ENCODE measurements at regions not wholly inside any gene's neighbourhood (a gene's known extent, or its start where the extent isn't known, plus 50 kb on each side); places are given as distances from the start of the nearest gene placed in this dataset.

DNA sequence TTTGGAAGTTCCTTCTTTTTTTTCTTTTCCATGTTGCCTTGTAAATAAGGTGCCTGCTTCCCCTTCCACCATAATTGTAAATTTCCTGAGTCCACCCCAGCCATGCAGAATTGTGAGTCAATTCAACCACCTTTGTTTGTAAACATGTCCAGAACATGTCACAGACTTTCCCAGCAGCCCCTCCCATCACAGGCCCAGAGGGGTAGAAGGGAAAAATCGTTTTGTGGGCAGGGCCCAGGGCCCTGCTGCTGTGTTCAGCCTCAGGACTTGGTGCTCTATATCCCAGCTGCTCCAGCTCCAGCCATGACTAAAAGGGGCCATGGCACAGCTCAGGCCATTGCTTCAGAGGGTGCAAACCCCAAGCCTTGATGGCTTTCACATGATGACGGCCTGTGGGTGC lies 384.6 kb upstream of the NCAM2 start:
- H3K27ac Mint-ChIP-seq: no peak overlapping the region
- H3K4me3 Mint-ChIP-seq: no peak overlapping the region
- H3K36me3 Mint-ChIP-seq (ENCODE audit: low read depth): peaks cover 5% of the 10 kb centered on the region; the same call in 1 of the 2 replicates
- no peaks in the 10 kb centered on the region for H3K27me3 Mint-ChIP-seq (ENCODE audit: insufficient read depth)
- TF ChIP-seq, protein P1, sequence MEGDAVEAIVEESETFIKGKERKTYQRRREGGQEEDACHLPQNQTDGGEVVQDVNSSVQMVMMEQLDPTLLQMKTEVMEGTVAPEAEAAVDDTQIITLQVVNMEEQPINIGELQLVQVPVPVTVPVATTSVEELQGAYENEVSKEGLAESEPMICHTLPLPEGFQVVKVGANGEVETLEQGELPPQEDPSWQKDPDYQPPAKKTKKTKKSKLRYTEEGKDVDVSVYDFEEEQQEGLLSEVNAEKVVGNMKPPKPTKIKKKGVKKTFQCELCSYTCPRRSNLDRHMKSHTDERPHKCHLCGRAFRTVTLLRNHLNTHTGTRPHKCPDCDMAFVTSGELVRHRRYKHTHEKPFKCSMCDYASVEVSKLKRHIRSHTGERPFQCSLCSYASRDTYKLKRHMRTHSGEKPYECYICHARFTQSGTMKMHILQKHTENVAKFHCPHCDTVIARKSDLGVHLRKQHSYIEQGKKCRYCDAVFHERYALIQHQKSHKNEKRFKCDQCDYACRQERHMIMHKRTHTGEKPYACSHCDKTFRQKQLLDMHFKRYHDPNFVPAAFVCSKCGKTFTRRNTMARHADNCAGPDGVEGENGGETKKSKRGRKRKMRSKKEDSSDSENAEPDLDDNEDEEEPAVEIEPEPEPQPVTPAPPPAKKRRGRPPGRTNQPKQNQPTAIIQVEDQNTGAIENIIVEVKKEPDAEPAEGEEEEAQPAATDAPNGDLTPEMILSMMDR (IDR thresholded peaks at IDR 0.05): no peak
- no peaks in the 10 kb centered on the region for H3K4me1 Mint-ChIP-seq (ENCODE audit: low read depth)
- no peak for DNase-seq
- H3K9me3 Mint-ChIP-seq: peaks cover 48% of the 10 kb centered on the region

DNA sequence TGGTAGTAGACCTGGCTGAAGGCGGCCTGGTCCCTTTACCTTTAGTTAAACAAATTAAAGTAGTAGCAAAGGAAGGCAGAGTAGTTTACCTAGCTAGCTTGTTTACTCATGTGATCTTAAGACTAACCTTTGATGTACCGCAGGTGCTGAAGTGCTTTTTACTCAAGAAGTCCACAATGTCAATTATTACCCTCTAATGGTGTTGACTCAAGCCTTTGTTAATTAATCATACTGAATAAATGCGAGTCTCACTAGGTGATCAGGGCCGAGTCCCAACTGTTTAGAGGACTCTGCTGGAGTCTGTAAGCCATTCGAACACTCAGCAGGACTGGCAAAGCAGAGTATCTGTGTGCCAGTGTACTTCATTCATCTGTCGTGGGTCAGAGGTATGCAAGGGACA lies 381.1 kb upstream of the NCAM2 start:
- no peak overlapping the region for H3K27ac Mint-ChIP-seq
- peaks cover 34% of the 10 kb centered on the region for H3K9me3 Mint-ChIP-seq
- H3K27me3 Mint-ChIP-seq (ENCODE audit: insufficient read depth): no peaks in the 10 kb centered on the region
- H3K36me3 Mint-ChIP-seq (ENCODE audit: low read depth): peaks cover 8% of the 10 kb centered on the region; the same call in 1 of the 2 replicates
- no peak for DNase-seq
- H3K4me1 Mint-ChIP-seq (ENCODE audit: low read depth): no peaks in the 10 kb centered on the region
- H3K4me3 Mint-ChIP-seq: no peak overlapping the region
- TF ChIP-seq, protein P1 (IDR thresholded peaks at IDR 0.05): no peak

DNA sequence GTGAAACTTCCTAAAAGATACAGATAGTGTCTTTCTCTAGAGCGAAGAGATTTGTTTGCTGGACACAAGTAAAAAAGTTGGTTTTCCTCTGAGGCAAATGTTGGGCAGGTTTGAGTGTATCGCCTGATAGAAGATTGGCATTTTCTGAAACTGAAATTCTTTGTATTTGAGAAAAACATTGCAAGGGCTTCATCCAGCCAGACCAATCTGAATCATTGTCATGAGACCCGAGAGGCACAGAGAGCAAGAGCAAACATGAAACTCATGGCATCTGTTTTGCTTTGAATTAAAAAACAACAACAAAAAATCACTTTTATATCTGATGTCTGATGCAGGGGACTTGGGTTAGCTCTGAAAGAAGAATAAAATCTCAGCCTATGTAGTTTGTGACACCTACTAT lies 379.3 kb upstream of the NCAM2 start:
- Mint-ChIP-seq H3K36me3 (ENCODE audit: low read depth) (peaks cover 8% of the 10 kb centered on the region; the same call in 1 of the 2 replicates), H3K4me1 (ENCODE audit: low read depth) (no peaks in the 10 kb centered on the region), H3K27me3 (ENCODE audit: insufficient read depth) (no peaks in the 10 kb centered on the region), H3K9me3 (peaks cover 41% of the 10 kb centered on the region), H3K27ac (no peak overlapping the region), H3K4me3 (no peak overlapping the region)
- TF ChIP-seq, protein P1 (IDR thresholded peaks at IDR 0.05): no peak
- no peak for DNase-seq

DNA sequence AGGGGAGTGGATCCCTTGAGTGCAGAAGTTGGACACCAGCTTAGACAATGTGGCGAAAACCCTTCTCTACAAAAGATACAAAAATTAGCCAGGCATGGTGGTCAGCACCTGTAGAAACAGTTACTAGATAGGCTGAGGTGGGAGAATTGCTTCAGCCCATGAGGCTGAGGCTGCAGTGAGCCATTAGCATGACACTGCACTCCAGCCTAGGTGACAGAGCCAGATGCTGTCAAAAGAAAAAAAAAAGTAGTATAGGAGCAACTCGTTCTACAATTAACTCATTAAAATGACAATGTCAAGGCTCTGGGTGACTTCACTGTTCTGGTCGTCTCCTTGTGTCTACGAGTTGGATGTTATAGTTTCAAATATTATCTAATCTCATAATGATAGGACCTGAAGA lies 370.6 kb upstream of the NCAM2 start:
- TF ChIP-seq, protein P1 (IDR thresholded peaks at IDR 0.05): no peak
- peaks cover 53% of the 10 kb centered on the region for H3K9me3 Mint-ChIP-seq
- H3K4me3 Mint-ChIP-seq: no peak overlapping the region
- H3K27me3 Mint-ChIP-seq (ENCODE audit: insufficient read depth): no peaks in the 10 kb centered on the region
- no peak overlapping the region for H3K27ac Mint-ChIP-seq
- no peak for DNase-seq
- H3K4me1 Mint-ChIP-seq (ENCODE audit: low read depth): no peaks in the 10 kb centered on the region
- H3K36me3 Mint-ChIP-seq (ENCODE audit: low read depth): no peaks in the 10 kb centered on the region

DNA sequence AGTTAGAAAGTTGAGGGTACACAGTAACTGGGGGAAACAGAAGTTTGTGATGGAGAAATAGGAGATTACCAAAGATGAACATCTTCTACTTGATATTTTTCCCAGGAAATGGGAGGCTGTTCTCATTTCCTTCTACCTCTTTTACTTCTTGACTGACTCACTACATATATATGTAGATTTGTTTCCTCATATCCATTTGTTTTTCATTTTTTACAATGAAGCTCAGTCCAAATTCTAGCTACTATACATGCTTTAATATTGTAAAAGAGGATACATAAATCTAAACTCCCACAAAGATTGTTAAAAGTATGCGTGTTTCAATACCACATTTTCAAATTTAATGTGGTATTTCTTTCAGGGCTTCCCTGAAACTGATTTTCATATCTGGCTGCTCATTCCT lies 366.6 kb upstream of the NCAM2 start:
- H3K4me1 Mint-ChIP-seq (ENCODE audit: low read depth): no peaks in the 10 kb centered on the region
- H3K27ac Mint-ChIP-seq: no peak overlapping the region
- no peak for DNase-seq
- 0 out of 2 replicates have a peak, but pooled peaks cover 4% of the 10 kb centered on the region for H3K36me3 Mint-ChIP-seq (ENCODE audit: low read depth)
- no peak overlapping the region for H3K4me3 Mint-ChIP-seq
- peaks cover 57% of the 10 kb centered on the region for H3K9me3 Mint-ChIP-seq
- H3K27me3 Mint-ChIP-seq (ENCODE audit: insufficient read depth): no peaks in the 10 kb centered on the region; the same call in 1 of the 2 replicates
- TF ChIP-seq, protein P1 (IDR thresholded peaks at IDR 0.05): no peak

DNA sequence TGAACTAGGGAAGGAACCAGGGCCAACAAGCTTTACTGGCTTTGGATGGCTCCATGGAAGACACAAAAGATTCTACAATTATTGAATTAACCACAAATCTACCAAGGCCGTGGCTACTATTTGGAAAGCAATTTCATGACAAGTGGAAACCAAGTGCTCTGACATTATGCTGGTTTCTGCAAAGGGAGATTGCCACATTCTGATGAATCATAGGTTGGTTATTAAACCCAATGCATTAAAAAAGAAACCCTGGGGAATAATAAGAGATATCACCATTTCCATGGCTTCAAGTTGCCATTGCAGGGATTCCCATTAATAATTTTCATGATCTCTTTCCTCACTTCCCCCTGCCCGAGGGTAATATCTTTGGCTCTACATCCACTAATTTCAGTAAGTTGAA lies 359.2 kb upstream of the NCAM2 start:
- TF ChIP-seq, protein P1 (IDR thresholded peaks at IDR 0.05): no peak
- Mint-ChIP-seq H3K36me3 (ENCODE audit: low read depth) (no peaks in the 10 kb centered on the region), H3K9me3 (peaks cover 41% of the 10 kb centered on the region), H3K4me1 (ENCODE audit: low read depth) (no peaks in the 10 kb centered on the region), H3K4me3 (no peak overlapping the region), H3K27ac (no peak overlapping the region), H3K27me3 (ENCODE audit: insufficient read depth) (no peaks in the 10 kb centered on the region; the same call in 1 of the 2 replicates)
- DNase-seq: no peak

Measured in HFFc6 (cell line).